Amniotic stem cell (primary cell): ENCODE measurements at regions not wholly inside any gene's neighbourhood (a gene's known extent, or its start where the extent isn't known, plus 50 kb on each side); places are given as distances from the start of the nearest gene placed in this dataset.
"Not testable (repeated sequence)": the region's sequence is repeated elsewhere in the genome, so short reads cannot be mapped to it uniquely, and the experiment has no call there.

Source experiments
- DNase-seq: peaks from one replicate; lab custom pipeline; 2025; lab: John Stamatoyannopoulos, UW

DNA sequence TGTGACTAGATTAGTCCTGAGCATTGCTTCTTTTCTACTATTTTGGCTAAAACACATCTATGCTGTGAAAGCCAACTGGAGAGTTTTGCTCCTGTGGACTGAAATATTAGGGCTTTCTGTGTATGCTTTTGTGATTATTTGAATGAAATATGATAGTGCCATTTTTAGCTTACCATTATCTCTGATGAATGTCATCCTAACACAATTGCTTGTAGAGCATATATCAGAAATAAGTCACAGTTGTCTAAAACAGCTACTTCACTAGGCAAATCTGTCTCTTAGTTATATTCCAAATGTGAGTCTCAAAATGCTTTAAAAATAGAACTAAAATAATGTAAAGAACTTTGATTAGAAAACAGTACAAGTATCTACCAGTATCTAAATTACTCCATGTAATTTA, 401.4 kb upstream of the PTCHD4 start:
- no peak for DNase-seq

DNA sequence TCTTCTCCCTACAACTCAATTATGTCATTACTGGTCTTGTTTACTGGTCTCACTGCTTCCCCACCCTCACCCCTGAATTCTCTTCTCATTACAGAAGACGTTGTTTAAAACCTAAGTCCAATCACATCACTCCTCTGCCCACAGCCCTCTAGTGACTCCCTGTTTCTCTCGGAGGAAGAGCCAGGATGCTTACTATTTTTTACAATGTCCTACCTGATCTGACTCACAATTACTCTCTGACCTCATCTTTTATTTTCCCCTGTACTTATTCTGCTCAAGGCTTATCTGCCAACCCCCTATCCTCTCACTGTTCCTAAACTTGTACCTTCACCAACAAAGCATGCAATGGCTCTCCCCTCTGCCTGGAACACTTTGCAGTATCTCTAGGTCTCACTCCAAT, 400.4 kb upstream of the PTCHD4 start:
- DNase-seq, result no peak

DNA sequence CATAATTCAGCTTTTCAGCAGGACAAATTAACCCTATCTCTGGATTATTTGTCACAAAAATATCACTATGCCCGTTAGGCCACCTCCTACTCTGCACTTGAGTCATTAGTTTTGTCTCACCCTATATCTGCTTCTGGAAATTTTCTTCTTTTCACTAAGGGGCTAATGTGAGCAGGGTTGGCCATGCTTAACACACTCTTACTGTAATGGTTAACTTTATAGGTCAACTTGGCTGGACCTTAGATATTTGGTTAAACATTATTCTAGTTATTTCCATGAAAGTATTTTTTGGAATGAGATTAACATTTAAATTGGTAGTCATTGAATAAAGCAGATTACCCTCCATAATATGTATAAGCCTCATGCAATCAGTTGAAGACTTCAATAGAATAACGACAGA, 394.6 kb upstream of the PTCHD4 start:
- DNase-seq, result no peak

GRCh38 chr6:48493432-48493831, 382.4 kb upstream of the PTCHD4 start:
- DNase-seq, result not testable (repeated sequence)

- no peak for DNase-seq
Observed at GRCh38 chr6:48490658-48491057, 379.7 kb upstream of the PTCHD4 start.

- no peak for DNase-seq
Observed at GRCh38 chr6:48486876-48487275, 375.9 kb upstream of the PTCHD4 start.

DNA sequence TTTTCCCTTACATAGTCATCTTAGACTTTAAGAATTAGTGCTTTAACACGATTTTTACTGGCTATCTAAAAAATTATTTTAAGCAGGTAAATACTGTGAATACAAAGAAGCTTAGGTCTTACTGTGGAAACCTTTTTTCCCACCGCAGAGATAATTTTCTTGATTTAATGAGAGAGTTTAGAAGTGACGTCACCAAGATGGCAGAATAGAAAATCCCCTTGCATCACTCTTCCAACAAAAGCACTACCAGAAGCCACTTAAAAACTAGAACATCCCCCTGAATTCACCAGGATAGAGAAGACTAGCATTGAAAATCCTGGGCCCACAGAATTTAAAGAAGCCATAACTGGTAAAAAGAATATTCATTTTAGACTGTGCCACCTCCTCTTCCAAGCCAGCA, 375.4 kb upstream of the PTCHD4 start:
- DNase-seq, result no peak

DNA sequence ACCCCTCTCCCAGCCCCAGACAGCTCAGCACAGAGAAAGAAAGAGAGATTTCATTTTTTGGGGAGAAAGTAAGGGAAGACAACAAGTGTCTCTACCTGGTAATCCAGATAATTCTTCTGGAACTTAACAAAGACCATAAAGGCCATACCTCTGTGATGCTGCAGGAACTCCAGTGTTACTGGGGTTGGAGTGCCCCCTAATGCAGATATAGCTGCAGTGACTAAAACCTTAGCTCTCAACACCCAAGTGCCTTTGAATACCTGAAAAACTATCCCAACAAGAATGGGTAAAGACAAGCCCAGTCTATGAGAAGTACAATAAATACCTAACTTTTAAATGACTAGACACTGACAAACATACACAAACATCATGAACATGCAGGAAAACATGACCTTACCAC, 365.3 kb upstream of the PTCHD4 start:
- DNase-seq, result no peak

GRCh38 chr6:48475275-48475674, 364.3 kb upstream of the PTCHD4 start:
- no peak for DNase-seq

DNA sequence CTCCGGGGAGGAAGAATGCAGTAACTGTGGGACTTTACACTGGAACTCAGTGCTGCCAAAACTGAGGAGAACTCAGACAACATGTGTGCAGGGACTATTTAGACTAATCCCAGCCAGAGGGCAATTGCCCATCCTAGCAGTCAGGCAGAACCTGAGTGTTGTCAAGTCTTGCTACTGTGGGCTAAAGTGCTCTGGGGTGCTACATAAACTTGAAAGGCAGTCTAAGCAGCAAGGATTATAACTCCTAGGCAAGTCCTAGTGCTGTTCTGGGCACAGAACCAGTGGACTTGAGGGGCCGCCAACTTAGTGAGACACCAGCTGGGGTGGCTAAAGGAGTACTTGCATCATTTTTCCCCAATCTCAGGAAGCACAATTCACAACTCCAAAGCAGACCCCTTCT, 363.8 kb upstream of the PTCHD4 start:
- DNase-seq, result no peak

- DNase-seq, result no peak
Observed at GRCh38 chr6:48474136-48474535, 363.1 kb upstream of the PTCHD4 start.

DNA sequence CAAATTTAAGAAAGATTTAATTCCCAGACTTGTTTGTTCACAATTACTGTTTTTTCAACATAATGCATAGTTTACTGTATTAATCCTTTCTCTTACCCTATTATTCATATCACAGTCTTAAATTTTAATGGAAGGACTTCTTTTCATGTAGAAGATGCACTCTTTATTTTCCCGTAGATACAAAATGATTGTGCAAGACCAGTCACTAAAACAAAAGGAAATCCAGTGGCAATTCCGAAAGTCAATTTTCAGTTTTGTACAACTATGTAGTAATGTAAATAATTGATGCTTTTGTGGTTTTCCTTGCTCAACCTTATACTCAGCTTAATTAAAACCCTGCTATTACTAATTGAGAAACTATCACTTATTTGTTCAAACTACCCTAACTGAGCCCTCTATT, 361.5 kb upstream of the PTCHD4 start:
- no peak for DNase-seq

DNA sequence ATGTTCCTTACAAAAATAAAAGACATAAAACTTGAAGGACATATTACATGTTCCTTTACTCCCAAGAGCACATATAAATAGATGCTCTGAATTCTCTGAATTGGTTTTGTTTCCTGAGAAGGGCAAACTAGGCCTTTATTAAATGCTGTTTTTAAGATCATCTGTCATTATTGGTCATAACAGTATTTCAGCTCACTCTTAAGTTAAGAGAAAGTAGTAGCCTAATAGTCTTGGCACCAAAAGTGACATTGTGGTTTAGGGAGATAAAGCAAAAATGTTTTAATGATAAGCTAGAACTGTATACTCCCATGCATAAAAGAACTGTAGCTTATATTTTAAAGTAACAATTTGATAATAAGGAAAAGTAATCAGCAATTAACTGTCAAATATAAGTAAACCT, 361.1 kb upstream of the PTCHD4 start:
- DNase-seq, result no peak

- DNase-seq, result no peak
Observed at GRCh38 chr6:48471326-48471725, 360.3 kb upstream of the PTCHD4 start.

DNA sequence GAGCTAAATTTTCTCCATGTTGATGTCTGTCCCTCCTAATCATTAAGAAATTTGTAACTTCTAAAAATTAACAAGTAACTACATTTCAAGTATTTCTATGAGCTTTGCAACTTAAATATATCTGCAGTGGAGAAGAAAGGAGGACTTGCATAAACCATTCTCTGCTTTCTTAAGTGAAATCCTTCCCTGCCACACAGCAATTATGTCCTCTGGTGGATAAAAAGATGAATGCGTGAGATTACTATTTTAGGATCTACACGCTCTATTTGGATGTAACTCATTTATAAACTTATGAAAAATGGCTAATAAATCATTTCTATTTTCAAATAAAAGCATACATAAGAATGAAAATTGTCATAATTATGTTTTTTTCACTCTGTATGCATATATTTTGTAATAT, 338.0 kb upstream of the PTCHD4 start:
- DNase-seq, result no peak

- no peak for DNase-seq
Observed at GRCh38 chr6:48447251-48447650, 336.3 kb upstream of the PTCHD4 start.

GRCh38 chr6:48429610-48430009, 318.6 kb upstream of the PTCHD4 start:
- DNase-seq, result no peak

DNA sequence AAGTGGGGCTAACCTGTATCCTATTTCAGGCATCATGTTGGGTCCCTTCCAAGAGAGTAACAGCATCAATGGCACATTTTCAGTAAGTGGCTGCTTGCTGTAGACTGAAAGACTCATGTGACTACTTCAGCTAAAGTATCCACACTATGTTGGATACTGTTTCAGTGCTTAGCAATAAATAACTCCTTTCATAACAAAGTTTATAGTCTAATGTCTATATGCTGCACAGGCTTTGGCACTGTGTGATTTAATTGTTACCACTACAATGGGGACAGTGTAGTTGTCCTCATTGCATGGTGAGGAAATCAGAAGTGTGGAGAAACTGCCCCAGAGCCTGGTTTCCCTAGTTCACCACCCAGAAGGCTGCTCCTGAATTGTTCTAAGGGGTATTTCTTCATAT, 318.0 kb upstream of the PTCHD4 start:
- no peak for DNase-seq

DNA sequence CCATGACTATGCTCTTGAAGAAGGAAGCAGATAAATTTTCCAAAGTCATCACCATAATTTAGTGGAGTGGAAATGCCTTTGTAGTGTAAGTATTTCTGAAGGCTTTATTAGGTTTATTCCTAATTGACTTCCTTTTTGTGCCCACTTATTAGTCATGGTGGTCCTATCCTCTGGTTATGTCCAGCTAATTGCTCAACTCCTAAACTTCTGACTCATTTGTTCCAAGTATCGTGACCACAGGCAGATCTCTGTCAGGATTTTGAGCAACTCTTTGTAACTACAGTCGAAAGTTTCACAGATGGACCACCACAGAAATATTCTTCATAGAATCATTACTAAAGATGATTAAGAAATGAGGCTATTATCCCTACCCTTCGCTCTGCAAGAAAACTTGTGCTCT, 315.6 kb upstream of the PTCHD4 start:
- peak; percentile 4 for DNase-seq

DNA sequence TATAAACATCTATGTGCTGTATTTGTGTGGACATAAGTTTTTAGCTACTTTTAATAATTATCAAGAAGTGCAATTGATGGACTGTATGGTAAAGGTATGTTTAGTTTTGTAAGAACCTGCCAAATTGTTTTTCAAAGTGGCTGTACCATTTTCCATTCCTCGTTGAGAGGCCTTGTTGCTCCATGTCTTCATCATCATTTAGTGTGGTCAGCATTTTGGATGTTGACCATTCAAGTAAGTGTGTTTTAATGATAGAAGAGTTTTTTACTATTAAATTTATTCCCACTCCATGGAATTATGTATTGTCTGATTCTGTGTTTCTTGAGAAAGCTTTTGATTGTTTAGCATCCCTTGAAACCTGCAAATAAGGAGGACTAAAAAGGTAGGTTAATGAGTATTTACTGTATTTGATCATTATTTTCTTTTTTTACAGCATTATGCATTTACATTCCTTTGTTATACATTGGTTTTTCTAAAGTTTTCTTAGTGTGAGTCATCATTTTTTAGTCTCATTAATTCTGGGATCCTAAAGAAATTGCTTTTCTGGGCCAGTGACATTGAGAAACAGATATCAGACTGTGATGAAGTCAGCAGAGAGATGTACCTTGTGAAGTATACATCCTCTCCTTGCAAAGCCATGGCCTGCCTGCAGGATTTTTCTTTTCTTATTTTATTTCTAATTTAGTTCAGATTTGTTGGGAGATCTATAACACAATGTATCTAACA, 312.8 kb upstream of the PTCHD4 start:
- no peak for DNase-seq

DNA sequence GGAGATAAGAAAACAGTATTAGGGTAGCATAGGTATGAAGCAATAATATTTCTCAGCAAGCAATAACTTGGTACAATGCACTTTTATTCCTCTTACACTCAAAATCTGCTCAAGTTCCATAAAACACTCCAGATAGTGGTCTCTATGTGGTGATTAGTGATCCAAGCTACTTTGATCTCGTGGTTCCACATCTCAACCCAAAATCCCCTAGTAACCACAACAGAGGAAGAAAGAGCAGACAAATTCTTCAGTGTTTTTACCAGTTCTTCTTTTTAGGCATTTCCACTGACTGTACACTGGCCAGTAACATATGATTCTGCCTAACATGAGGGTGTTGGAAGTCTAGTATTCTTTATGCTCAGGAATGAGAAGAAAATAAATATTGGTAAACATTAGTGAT, 309.0 kb upstream of the PTCHD4 start:
- DNase-seq, result no peak

DNA sequence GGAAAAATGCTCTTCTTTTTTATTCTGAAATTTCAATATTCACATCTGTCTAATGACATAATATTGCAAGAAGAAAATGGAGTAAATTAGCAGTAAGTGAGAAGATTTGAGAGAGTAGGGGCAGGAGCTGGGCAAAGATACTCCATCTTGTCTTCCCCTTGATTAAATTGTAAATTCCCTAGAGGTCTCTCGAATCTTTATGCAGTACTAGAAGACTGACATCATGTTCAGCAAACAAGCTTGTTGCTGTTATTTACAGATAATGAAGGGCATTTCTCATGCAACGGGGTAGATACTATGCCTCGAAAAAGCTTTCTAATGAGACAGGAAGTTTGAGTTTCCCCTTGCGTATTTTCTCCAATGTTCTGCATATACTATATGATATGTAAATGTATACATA, 306.9 kb upstream of the PTCHD4 start:
- no peak for DNase-seq

DNA sequence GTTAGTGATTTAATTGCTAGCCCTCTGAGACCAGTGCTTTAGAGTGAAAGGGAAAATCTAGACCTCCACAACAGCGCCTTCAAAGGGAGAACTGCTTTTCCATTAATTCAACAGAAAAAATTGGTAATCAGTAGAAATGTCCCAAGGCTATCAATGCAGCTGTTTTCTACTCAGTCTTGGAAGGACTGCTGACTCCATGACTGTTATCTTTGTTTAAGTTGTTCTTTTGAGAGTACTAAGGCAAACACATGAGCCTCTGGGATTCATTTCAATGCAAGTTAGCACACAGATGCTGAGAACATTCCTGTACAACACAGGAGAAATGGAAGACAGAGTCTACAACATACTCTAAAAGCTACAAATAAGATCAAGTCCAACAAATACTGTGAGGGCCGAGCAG, 301.7 kb upstream of the PTCHD4 start:
- DNase-seq, result no peak

DNA sequence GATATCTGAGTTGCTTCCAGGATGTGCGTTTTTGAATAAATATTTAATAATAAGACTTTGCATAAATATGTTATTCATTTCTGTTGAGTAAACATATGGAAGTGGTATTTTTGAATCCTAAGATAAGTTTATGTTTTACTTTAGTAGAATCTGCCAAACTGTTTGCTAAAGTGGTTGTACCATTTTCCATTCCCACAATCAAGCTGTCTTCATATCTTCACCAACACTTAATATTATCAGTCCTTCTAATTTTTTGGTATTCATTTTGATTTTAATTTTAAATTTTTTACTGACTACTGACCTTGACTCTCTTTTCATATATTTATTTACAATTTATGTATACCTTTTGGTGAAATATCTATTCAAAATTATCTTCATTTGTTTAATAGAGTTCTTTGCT, 293.9 kb upstream of the PTCHD4 start:
- DNase-seq, result no peak

- no peak for DNase-seq
Observed at GRCh38 chr6:48403587-48403986, 292.6 kb upstream of the PTCHD4 start.
